OCI-M1 (cell line): ENCODE measurements at regions not wholly inside any gene's neighbourhood (a gene's known extent, or its start where the extent isn't known, plus 50 kb on each side); places are given as distances from the start of the nearest gene placed in this dataset.
"Not testable (repeated sequence)": the region's sequence is repeated elsewhere in the genome, so short reads cannot be mapped to it uniquely, and the experiment has no call there.

ENCODE experiments used
- DNase-seq: peaks from one replicate; lab custom pipeline; 2025; lab: John Stamatoyannopoulos, UW

DNA sequence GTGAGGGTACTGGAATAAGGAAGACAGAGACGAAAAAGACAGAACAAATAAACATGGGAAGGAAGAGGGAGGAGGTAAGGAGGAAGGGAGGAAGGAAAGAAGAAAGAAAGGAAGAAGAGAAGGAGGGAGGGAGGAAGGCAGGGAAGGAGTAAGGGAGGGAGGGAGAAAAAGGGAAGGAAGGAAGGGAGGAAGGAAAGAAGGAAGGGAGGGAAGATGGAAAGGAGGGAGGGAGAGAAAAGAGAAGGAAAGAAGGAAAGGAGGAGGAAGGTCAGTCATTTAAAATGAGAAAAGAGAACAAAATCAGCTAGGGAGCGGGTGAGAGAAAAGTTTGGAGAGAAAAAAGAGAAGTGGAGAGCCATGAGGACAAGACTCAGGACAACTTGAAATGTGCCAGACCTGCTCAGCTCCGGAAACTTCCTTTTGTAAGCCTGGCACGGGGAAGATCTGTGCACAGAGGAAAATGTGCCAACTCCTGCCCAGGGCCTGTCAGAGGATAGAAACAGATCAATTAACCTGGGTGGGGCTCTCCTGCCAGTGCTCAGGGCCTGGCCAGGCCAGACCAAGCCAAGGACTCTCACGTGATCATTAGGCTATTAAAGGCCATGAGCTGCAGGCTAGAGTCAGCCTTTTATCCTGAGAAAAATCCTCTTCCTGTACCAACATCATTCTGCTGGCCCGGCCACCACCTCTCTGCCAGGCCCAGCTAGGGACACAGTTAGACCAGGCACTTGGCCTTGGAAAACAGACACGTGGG is 50.1 kb upstream of the BCL6 start:
- DNase-seq, result no peak

DNA sequence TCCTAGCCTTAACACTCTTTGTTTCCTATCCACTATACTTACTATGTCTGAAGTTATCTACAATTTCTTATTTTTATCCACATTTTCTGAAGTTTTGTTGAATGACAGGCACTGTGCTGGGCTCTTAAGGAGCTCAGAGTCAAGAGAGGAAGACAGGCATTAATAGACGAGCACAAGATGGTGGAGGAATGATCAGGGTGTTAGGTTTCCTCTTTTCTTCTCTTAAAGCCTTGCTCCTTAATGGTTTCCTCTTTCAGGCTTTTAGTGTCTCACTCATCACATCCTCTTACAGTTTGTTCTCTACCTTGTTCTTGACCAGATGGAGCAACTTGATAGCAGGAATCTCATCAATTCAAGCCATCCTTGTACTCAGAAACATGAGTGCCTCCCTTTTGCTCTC is 52.9 kb upstream of the BCL6 start:
- DNase-seq, result peak; percentile 1

- DNase-seq, result peak; percentile 2
These were observed 53.6 kb upstream of the BCL6 start for GRCh38 chr3:187798531-187799530.

DNA sequence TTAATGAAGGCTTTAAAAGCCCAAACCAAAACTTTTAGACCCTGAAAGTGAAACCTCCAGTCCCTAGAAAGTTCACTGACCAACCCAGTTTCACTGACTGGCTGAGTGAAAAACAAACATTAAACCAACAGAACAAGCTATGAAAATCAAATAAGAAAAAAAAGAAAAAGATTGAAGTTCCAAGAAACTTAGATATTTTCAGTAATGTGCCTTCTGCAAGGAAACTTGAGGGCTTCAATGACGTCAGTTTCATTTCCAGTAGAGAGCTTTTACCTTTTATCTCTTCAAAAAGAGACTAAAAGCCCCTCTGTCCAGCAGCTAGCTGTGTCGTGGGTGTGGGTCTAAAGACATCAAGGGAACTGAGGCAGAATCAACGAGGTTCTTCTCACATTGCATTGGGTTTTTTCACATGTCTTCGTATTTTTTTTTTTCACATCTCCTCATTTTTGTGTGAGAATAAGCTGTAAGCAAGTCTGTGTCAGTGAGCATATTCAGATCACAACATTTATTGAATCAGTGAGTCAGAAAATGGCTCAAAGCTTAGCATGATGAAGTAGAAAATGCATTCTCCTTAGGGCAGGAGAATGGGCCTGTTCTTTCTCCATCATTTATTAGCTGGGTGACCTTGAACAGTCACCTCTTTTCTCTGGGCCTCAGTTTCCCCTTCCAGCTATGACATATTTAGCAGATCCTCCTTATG is 54.8 kb upstream of the BCL6 start:
- no peak for DNase-seq

DNA sequence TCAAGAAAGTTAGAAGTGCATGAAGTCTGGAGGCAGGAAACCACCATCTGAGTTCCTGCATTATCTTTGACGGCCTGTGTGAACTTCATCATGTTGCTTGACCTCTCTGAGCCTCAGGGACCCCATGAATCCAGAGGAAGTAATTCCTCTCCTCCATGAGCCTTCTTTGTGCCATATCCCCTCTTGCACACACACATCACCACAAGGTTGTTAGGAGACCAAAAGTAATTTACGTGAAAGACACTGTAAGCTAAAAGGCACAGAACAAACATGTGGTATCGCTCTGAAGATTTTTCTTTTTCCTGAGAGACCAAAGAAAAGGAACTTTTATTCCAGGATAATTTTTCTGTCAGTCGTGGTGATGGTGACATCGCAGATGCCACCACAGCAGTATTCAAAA is 55.9 kb upstream of the BCL6 start:
- no peak for DNase-seq

DNA sequence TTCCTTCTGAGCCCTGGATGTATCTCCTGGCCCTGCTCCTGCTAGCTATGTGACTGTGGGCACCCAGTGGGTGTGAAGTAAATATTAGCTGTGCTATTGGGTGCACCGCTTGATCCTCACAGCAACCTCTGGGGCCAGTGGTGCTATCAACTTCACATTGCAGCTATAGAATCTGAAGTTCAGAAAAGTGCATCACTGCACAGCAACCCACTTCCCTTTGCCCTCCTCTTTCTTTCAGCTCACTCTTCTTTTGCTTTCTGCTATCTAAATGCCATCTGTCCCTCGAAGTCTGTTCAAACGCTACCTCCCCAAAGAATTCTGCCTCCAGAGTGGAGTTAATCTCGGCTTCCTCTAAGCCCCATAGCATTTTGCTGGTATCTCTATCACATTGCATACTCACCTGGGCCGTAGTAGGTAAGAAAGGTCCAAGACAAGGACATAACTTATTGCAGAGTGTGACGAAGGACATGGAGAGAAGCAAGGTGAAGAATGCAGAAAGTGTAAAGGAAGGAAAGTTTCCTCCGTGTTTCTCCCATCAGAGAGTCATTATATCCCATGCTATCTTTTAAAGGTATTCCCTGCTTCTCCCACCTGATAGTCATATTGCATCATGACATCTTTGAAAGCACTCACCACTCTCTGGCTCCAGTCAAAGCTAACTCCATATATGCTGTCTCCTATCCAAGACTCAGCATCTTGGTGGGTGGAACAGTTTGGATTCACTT is 57.1 kb upstream of the BCL6 start:
- no peak for DNase-seq

- no peak for DNase-seq
These were observed 57.6 kb upstream of the BCL6 start for GRCh38 chr3:187802928-187803259.

DNA sequence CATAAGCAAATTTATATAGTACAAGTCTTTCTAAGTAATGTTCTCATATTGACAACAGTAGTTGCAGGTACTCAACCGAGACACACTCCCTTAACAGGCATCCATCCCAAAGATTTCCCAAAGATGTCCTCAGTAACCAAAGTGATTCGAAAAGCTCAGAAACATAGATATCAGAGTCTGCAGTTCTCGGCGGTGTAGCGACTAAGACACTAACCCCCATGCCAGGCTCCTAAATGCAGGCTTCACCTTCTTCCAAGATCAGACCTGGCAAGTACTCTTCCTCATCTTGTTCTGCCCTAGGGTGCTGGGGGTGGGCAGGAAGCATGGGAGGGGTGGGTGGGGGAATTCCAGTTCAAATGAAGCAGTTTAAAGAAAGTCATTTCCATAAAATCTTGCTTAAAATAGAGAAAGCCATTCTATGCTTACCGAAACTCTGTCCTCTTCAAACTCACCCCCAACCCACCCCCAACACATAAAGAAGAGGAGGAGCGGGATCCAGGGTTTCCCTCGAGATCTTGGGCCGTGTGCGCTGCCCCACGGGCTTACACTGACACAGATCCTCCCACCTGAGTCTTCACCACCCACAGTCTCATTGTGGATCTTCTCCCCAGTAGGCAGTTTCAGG is 59.0 kb upstream of the BCL6 start:
- no peak for DNase-seq

DNA sequence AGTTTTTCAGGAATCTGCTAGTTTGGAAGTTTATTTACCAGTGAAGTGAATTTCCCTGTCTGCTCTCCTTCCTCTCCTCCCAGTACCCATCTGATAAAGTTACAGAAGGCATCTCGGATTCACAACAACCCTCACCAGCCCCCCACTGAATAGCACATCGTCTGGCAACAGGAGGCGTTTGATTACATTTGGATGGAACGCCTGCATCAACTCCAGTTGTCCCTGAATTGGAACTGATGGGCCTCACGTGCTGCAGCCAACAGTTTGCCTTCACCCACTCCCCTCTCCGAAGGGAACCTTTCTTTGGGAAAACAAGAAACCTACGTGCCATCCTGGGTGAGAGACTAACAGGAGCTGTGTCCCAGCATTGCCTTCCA is 59.5 kb upstream of the BCL6 start:
- DNase-seq, result no peak

DNA sequence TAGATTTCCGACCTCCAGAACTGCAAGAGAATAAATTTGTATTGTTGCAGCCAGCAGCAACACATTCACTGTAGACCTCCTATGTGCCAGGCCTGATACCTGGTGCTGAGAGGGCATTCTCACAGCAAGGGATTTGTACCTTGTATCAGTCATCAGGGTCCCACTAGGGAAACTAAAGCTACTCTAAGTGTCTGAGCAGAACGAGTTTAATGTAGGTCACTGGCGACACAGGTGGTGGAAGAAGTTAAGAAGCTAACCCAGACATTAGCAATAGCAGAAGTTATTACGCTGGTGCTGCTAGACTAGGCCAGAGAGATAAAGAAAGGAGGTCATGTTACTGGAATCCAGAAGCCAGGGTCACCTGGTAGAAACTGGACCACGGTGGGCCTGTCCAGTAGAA is 60.5 kb upstream of the BCL6 start:
- no peak for DNase-seq

GRCh38 chr3:187807086-187807862 is 62.0 kb upstream of the BCL6 start:
- no peak for DNase-seq

DNA sequence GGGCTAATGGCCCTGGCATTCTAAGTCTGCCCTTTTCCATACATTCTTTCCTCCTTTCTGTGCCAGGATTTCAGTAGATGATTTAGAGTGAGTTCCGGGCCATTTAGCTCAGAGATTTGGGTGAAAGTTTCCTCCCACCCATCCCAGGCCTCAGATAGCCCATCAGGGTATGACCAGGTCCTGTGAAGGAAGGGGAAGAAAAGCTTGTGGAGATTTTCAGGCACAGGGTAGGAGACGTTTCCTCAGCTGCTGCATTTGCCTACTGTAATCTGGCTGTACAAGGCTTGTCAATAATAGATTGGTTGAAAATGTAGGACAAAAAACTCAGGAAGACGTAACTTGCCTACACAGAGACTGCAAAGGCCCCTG is 63.2 kb upstream of the BCL6 start:
- DNase-seq, result no peak

GRCh38 chr3:187809612-187809991 is 64.3 kb upstream of the BCL6 start:
- DNase-seq, result no peak

DNA sequence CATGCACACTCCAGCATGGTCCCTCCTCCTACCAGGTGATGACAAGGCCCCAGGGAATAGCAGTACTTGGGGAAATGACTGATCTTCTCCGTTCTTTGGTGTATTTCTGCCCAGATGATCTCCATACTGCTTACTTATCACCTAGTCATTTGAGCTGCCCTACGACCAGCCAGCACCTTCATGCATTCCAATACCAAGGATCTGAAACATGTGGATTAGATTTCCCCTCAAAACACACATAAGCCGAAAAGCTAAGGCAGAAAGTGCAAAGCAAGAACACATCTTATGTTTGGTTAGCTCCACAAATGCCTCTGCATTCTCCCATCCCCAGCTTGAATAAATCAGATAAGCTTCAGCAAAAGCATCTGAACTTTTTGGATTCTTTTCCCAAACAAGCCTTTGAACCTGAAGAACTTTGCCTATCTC is 64.8 kb upstream of the BCL6 start:
- no peak for DNase-seq

DNA sequence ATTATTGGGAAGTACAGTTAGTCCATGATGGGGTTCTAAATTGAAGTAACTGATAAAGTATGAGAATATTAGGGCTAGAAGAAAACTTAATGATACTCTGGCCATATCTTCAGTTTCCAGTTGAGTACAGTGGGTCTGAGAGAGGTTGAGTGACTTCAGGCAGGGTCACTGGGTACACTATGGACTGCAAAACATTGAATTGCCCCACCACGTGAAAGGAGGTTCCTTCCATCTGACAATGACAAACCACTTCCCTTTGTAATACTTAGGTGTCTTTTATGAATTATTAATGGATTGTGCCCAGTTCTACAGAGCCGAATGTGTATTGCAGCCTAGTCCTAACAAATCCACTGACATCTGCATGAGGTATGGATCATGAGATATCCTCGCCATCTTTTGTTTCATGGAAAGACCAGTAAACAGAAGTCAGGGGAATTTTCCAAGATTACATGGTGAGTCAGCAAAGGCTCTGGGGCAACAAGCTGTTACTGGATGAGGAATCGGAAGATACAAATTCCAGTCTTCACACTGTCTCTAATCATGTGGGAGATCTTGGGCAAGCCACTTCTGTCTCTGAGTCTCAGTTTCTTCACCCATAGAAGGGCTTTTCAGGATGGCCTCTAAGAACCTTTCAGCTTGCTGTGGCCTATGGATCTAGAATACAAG is 66.5 kb upstream of the BCL6 start:
- DNase-seq, result no peak

GRCh38 chr3:187812496-187812895 is 67.2 kb upstream of the BCL6 start:
- no peak for DNase-seq

GRCh38 chr3:187813198-187813597 is 67.9 kb upstream of the BCL6 start:
- DNase-seq, result no peak

- DNase-seq, result not testable (repeated sequence)
These were observed 72.5 kb upstream of the BCL6 start for GRCh38 chr3:187817766-187818165.

- no peak for DNase-seq
These were observed 76.5 kb upstream of the BCL6 start for GRCh38 chr3:187821616-187822317.

GRCh38 chr3:187822402-187822801 is 77.1 kb upstream of the BCL6 start:
- no peak for DNase-seq
